ENCODE measurements at regions not wholly inside any gene's neighbourhood (a gene's known extent, or its start where the extent isn't known, plus 50 kb on each side); places are given as distances from the start of the nearest gene placed in this dataset.

- no peak for DNase-seq (ENCODE audit: low read depth)
Observed at GRCh38 chr6:145238787-145239186, 496.5 kb downstream of the EPM2A start.

GRCh38 chr6:145241039-145241438, 494.3 kb downstream of the EPM2A start:
- no peak for DNase-seq (ENCODE audit: low read depth)

GRCh38 chr6:145241721-145242120, 493.6 kb downstream of the EPM2A start:
- no peak for DNase-seq (ENCODE audit: low read depth)

GRCh38 chr6:145244349-145245100, 490.8 kb downstream of the EPM2A start:
- DNase-seq (ENCODE audit: low read depth), result no peak

GRCh38 chr6:145245119-145245518, 490.2 kb downstream of the EPM2A start:
- no peak for DNase-seq (ENCODE audit: low read depth)

GRCh38 chr6:145247692-145248419, 487.5 kb downstream of the EPM2A start:
- DNase-seq (ENCODE audit: low read depth), result no peak

- DNase-seq (ENCODE audit: low read depth), result no peak
Observed at GRCh38 chr6:145250436-145250835, 484.9 kb downstream of the EPM2A start.

GRCh38 chr6:145252737-145253136, 482.6 kb downstream of the EPM2A start:
- no peak for DNase-seq (ENCODE audit: low read depth)

GRCh38 chr6:145254649-145255401, 480.5 kb downstream of the EPM2A start:
- no peak for DNase-seq (ENCODE audit: low read depth)

GRCh38 chr6:145257704-145258103, 477.6 kb downstream of the EPM2A start:
- no peak for DNase-seq (ENCODE audit: low read depth)

- DNase-seq (ENCODE audit: low read depth), result no peak
Observed at GRCh38 chr6:145258122-145258521, 477.2 kb downstream of the EPM2A start.

GRCh38 chr6:145260484-145261175, 474.7 kb downstream of the EPM2A start:
- DNase-seq (ENCODE audit: low read depth), result no peak

GRCh38 chr6:145261758-145262157, 473.6 kb downstream of the EPM2A start:
- no peak for DNase-seq (ENCODE audit: low read depth)

GRCh38 chr6:145262771-145263170, 472.5 kb downstream of the EPM2A start:
- no peak for DNase-seq (ENCODE audit: low read depth)

- DNase-seq (ENCODE audit: low read depth), result no peak
Observed at GRCh38 chr6:145263778-145264211, 471.5 kb downstream of the EPM2A start.

GRCh38 chr6:145266432-145267075, 468.8 kb downstream of the EPM2A start:
- no peak for DNase-seq (ENCODE audit: low read depth)

GRCh38 chr6:145267076-145267867, 468.0 kb downstream of the EPM2A start:
- no peak for DNase-seq (ENCODE audit: low read depth)

- DNase-seq (ENCODE audit: low read depth), result no peak
Observed at GRCh38 chr6:145270464-145270863, 464.9 kb downstream of the EPM2A start.

- DNase-seq (ENCODE audit: low read depth), result no peak
Observed at GRCh38 chr6:145271040-145271439, 464.3 kb downstream of the EPM2A start.

- no peak for DNase-seq (ENCODE audit: low read depth)
Observed at GRCh38 chr6:145271577-145271976, 463.7 kb downstream of the EPM2A start.

- no peak for DNase-seq (ENCODE audit: low read depth)
Observed at GRCh38 chr6:145272246-145272645, 463.1 kb downstream of the EPM2A start.

Measured in T follicular helper cell (primary cell).